Sciatic nerve (tissue), 2 donors: ENCODE measurements at regions not wholly inside any gene's neighbourhood (a gene's known extent, or its start where the extent isn't known, plus 50 kb on each side); places are given as distances from the start of the nearest gene placed in this dataset.
A peak's percentile ranks its signal among the peaks of the same experiment; 100 is the strongest.
"Not testable (repeated sequence)": the region's sequence is repeated elsewhere in the genome, so short reads cannot be mapped to it uniquely, and the experiment has no call there.

ENCODE experiments used
- ATAC-seq: fragments of 200-7000 bp; cut with Tn5 transposase; one replicate; pipeline ENCODE4 v1.9.1; 2020; ENCODE audit warnings: mild to moderate bottlenecking, moderate library complexity
- DNase-seq: peaks from one replicate; pipeline ENCODE4 v3.0.0-alpha.2; 2020; ENCODE audit warnings: low spot score
- intact Hi-C: fragments of 100-400 bp; cut with DNase I; formaldehyde crosslinking; loops from one replicate; pipeline ENCODE4 v1.14.2; 2022
- donor health status: DM: no; HTN: no; CAD: no.
- donor health status: DM: no; HTN: no; CAD: no.

- ATAC-seq, result no peak
- intact Hi-C loops, result loop anchor here (1.0 kb wide), 1 partner anchor 277 kb away; no protein-coding TSS in a partner anchor
Observed at GRCh38 chr11:69912911-69913451, 93.8 kb upstream of the FGF3 start.

DNA sequence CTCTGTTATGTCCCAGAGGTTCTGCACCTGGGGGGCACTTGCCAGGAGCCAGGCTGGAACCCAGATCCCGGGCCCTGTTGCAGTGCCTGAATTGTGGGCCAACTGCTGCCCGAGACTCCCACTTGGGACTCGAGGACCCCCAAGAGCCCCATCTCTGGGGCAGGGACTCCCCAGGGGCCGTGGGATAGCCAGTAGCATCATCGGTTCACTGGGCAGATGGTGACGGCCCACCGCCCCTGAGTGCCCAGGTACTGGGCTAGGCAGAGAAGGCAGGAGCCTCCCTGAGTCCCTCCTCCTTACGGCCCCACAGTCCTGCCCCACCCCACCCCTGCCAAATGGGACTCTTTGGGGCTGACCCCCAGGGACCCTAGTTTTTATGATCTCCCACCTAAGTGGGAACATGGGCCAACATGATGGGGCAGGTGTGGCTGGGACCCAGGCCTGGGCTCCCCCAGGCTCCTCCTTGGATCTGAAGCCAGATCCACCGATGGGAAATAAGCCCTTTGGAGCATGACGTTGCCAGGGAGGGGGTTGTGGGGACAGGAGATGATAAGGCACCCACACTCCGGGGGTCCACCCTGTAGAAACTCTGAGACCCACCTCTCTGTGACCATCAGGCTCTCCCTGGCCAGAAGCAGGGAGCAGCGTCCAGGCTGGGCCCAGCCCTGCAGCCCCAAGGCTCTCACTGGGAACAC, 94.5 kb upstream of the FGF3 start:
- ATAC-seq (no peak), DNase-seq (peak; percentile 27)
- intact Hi-C loops, result loop anchor here (1.0 kb wide), 1 partner anchor 277 kb away; no protein-coding TSS in a partner anchor

More at GRCh38 chr11:69912911-69913451, 93.8 kb upstream of the FGF3 start:
- peak; percentile 53 for DNase-seq

GRCh38 chr11:69914286-69915150, 95.3 kb upstream of the FGF3 start:
- DNase-seq, result peak; percentile 45
- no peak for ATAC-seq
- intact Hi-C loops, result no loop called here

DNA sequence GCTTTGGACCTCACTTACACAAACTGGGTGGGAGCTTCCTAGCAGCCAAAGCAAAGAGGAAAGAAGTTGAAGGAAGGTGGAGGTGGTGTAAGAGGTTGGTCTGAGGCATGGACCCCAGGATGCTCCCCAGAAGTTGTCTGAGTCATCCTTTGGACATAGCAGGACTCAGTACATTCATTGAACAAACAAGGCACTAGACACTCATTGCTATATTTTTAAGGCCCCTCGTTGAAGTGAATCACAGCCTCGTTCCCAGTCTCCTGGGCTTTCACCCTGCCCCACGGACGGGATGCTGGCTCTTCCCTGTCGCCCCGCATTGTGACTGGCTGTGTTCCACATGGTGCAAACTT, 95.9 kb upstream of the FGF3 start:
- intact Hi-C loops, result no loop called here
- DNase-seq (no peak), ATAC-seq (no peak)

DNA sequence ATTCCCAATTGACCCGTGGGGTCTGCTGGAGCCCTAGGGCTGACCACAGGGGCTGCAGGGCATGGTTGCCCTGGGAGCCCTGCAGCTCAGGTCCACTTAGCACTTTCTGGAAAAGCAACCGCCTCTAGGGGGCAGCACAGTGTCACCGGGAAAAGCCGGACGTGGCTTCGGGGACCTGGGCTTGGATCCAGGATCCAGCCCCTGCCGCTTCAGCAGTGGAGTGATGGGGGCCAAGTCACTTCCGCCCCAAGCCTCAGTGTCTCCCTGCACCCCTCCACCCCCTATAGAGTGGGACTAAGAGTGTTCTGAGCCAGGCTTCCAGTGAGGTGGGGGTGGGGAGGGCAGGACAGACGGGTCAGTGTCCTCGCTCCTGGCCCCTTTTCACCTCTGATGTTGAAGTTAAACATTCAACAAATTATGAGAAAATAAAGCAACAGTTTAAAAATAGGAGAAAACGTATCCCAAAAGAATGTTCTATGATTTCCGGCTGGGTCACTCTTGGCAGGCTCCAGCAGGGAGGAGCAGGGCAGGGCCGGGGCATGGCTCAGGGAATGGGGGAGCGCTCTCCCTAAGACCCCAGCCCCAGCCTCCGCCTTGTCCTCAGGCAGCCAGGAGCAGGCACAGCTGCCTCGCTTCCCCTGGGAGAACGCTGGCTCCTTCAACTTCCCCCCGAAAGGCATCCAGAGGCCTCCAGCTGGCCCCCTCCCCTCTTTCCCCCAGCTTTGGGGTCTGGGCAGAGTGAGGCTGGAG, 96.5 kb upstream of the FGF3 start:
- peak; percentile 76 for ATAC-seq
- intact Hi-C loops, result no loop called here
- DNase-seq, result peak; percentile 89

- intact Hi-C loops, ATAC-seq: not testable (repeated sequence)
- peak; percentile 40 for DNase-seq
Observed at GRCh38 chr11:69916251-69916649, 97.0 kb upstream of the FGF3 start.

GRCh38 chr11:69916806-69917387, 97.7 kb upstream of the FGF3 start:
- intact Hi-C loops, result no loop called here
- ATAC-seq (no peak), DNase-seq (peak; percentile 14)

DNA sequence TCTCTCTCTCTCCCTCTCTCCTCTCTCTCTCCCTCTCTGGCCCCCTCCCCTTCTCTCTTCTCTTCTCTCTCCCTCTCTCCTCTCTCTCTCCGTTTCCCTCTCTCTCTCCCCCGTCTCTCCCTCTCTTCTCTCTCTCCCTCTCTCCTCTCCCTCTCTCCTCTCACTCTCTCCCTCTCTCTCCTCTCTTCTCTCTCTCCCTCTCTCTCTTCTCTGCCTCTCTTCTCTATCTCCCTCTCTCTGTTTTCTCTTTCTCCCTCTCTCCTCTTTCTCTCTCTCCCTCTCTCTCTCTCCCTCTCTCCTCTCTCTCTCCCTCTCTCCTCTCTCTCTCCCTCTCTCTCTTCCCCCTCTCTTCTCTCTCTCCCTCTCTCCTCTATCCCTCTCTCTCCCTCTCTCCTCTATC, 98.3 kb upstream of the FGF3 start:
- no peak for ATAC-seq
- no peak for DNase-seq
- intact Hi-C loops, result no loop called here

DNA sequence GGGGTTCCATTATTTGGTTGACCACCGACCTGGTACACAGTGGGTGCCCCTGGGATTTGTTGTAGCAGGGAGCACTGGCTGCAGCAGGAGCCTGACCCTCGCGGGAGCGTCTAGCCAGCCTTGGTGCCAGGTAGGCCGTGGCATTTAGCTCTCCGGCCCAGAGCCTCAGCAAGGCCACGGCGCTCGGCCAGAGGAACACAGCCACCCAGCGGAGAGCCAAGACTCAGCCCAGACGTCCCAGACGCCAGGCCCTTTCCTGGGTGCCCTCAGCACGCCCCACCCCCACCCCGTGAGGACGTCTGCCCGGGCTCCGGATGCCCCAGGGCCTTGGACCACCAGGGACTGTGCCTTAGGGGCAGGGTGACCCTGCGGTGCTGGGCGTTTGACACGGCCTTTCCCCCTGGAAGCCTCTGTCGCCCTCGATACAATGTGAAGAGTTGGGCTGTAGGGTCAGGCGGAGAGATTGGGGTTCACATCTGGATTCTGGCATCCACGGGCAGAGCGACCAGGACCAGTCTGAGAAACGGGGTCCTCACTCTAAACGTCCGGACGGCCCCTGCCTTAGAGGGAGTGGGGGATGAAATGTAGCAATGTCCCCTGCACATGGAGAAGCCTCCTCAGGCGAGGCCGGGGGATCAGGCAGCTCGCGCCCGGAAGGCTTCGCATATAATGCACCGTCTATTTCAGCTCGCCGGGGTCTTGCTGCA, 99.2 kb upstream of the FGF3 start:
- peak; percentile 47 for DNase-seq
- intact Hi-C loops, result no loop called here
- ATAC-seq, result no peak

DNA sequence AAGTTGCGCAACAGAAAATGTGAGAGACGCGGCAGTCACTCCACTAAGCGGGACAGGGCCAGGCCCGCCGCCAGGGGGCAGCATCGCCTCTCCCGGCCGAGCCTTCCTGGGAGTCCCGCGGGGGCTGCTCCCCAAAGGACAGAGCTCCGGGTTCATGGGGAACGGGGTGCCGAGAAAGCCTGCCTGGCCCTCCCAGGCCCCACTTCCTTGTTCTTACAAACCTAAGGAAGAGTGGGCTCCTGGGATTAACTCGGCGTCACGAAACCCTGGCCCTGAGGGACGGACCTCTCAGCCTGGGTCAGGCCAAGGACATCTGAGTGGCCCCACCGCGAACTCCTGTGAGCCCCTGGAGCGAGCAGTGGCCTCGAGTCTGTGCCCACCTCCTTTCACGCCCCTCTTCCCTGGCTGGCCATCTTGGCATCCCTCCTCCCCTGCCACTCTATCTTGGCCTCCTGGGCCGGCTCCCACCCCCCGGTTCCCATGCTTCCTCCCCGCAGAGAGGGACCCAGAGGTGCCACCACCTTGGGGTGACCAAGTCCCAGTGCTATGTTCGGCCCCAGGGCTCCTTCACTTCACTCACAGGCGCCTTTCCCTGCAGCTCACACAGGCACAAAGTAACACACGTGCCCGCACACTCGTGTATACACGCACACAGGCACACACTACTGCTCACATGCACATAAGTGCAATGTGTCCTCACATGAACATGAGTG, 99.9 kb upstream of the FGF3 start:
- intact Hi-C loops, result no loop called here
- ATAC-seq (peak; percentile 74), DNase-seq (peak; percentile 84)

DNA sequence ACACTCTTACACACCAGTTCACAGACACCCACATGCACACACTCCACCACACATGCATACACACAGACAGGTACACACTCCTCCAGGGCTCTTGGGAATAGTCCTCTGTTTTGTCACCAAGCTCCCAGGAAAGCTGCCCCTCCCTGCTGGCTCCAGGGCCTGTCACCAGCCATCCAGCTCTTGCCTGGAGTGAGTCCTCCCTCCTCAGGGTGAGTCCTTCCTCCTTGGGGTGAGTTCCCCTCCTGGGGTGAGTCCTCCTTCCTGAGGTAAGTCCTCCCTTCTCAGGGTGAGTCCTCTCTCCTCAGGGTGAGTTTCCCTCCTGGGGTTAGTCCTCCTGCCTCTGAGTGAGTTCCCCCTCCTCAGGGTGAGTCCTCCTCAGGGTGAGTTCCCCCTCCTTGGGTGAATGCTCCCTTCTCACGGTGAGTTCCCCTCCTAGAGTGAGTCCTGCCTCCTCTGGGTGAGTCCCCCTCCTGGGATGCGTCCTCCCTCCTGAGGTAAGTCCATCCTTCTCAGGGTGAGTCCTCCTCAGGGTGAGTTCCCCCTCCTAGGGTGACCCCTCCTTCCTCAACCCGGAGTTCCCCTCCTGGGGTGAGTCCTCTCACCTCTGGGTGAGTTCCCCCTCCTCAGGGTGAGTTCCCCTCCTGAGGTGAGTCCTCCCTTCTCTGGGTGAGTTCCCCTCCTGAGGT, 100.6 kb upstream of the FGF3 start:
- peak; percentile 36 for DNase-seq
- intact Hi-C loops, result no loop called here
- ATAC-seq, result no peak

- DNase-seq (peak; percentile 54), ATAC-seq (no peak)
- intact Hi-C loops, result no loop called here
Observed at GRCh38 chr11:69920345-69921127, 101.3 kb upstream of the FGF3 start.

DNA sequence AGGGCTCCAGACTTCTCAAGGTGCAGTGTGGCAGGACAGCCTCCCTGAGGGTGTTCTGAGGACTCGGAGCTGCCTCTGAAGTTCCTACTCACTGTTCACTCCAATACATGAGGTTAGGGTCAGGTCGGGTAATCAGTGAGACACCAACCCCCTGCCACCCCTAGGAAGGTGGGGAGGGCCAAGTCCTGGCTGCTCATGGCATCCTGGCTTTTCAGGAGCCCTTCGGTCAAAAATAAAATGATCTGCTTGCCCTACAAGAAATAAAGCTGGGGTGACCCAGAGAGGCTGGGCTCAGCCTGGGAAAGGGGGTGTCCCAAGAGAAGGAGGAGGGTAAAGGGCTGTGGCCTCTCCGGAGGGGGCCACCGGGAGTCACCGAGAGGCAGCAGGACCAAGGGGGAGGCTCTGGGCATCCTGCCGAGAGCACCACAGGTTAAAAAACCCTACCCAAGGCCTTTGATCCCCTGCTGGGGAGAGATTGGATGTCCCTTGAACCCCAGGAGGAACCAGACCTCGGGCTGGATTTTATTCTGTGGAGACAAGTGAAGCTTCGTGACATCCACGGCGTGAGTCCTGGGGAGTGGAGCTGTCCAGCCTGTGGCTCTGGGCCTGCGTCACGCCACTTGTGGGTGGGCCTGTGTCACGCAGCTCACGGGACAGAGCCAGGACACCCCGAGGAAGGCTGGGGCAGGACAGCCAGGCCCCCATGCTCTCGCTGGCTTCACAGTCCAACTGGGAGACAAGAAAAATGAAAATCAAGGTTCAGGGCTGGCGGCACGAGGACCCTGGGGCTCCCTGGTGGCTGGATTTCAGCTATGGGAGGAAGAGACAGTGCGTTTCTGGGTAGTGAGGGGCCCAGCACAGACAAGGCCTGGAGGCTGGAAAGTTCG, 102.2 kb upstream of the FGF3 start:
- peak; percentile 39 for DNase-seq
- intact Hi-C loops, result no loop called here
- ATAC-seq, result no peak

GRCh38 chr11:69922015-69922595, 102.9 kb upstream of the FGF3 start:
- intact Hi-C loops, result no loop called here
- DNase-seq (peak; percentile 39), ATAC-seq (no peak)

DNA sequence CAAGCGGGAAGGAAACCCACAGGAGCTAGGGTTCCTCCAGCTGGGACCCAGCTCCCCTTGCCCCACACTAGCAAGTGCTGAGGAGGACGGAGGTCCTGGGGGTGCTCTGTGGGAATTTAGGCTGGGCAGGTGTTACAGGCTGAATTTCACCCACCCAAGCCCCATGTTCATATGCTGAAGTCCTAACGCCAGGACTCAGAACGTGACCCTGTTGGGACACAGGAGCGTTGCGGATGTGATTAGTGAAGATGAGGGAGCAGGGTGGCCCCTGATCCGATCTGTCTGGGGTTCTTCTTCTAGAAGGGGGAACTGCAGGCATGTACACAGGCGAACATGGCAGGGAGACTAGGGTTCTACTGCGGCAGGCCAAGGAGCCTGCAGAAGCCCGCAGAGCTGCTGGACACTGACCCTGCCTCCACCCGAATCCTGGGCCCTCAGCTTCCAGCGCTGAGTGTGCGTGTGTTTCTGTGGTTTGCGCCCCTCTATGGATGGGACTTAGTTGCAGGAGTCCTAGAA, 103.4 kb upstream of the FGF3 start:
- ATAC-seq (no peak), DNase-seq (peak; percentile 35)
- intact Hi-C loops, result no loop called here
